ENCODE measurements at regions not wholly inside any gene's neighbourhood (a gene's known extent, or its start where the extent isn't known, plus 50 kb on each side); places are given as distances from the start of the nearest gene placed in this dataset.

- TF ChIP-seq CTCF (IDR thresholded peaks at IDR 0.05), result no peak
- no peaks in the 10 kb centered on the region for H3K9me3 Mint-ChIP-seq (ENCODE audit: low read depth)
- no peak overlapping the region for H3K27ac Mint-ChIP-seq (ENCODE audit: unreplicated experiment)
- H3K4me3 Mint-ChIP-seq (ENCODE audit: unreplicated experiment), result no peak overlapping the region
- H3K36me3 Mint-ChIP-seq (ENCODE audit: low read depth), result no peaks in the 10 kb centered on the region
- H3K27me3 Mint-ChIP-seq (ENCODE audit: low read depth), result peaks cover 11% of the 10 kb centered on the region
- H3K4me1 Mint-ChIP-seq (ENCODE audit: low read depth), result no peaks in the 10 kb centered on the region
- DNase-seq (ENCODE audit: low spot score), result no peak
Measured at GRCh38 chr1:58310469-58310868, 236.1 kb downstream of the OMA1 start.

- no peak for TF ChIP-seq CTCF (IDR thresholded peaks at IDR 0.05)
- H3K36me3 Mint-ChIP-seq (ENCODE audit: low read depth), result no peaks in the 10 kb centered on the region
- no peak overlapping the region for H3K27ac Mint-ChIP-seq (ENCODE audit: unreplicated experiment)
- no peak overlapping the region for H3K4me3 Mint-ChIP-seq (ENCODE audit: unreplicated experiment)
- no peaks in the 10 kb centered on the region for H3K4me1 Mint-ChIP-seq (ENCODE audit: low read depth)
- no peaks in the 10 kb centered on the region for H3K9me3 Mint-ChIP-seq (ENCODE audit: low read depth)
- no peak for DNase-seq (ENCODE audit: low spot score)
- H3K27me3 Mint-ChIP-seq (ENCODE audit: low read depth), result peaks cover 11% of the 10 kb centered on the region
Measured at GRCh38 chr1:58308206-58308605, 238.3 kb downstream of the OMA1 start.

- H3K36me3 Mint-ChIP-seq (ENCODE audit: low read depth), result no peaks in the 10 kb centered on the region
- peaks cover 11% of the 10 kb centered on the region for H3K27me3 Mint-ChIP-seq (ENCODE audit: low read depth)
- no peak for DNase-seq (ENCODE audit: low spot score)
- no peak overlapping the region for H3K4me3 Mint-ChIP-seq (ENCODE audit: unreplicated experiment)
- TF ChIP-seq CTCF (IDR thresholded peaks at IDR 0.05), result no peak
- no peak overlapping the region for H3K27ac Mint-ChIP-seq (ENCODE audit: unreplicated experiment)
- no peaks in the 10 kb centered on the region for H3K4me1 Mint-ChIP-seq (ENCODE audit: low read depth)
- no peaks in the 10 kb centered on the region for H3K9me3 Mint-ChIP-seq (ENCODE audit: low read depth)
Measured at GRCh38 chr1:58307431-58307830, 239.1 kb downstream of the OMA1 start.

- Mint-ChIP-seq H3K4me3 (ENCODE audit: unreplicated experiment) (no peak overlapping the region), H3K27ac (ENCODE audit: unreplicated experiment) (no peak overlapping the region)
Measured at GRCh38 chr1:58305622-58306021, 240.9 kb downstream of the OMA1 start.

GRCh38 chr1:58304346-58304975 lies 242.1 kb downstream of the OMA1 start:
- Mint-ChIP-seq H3K27ac (ENCODE audit: unreplicated experiment) (no peak overlapping the region), H3K4me3 (ENCODE audit: unreplicated experiment) (no peak overlapping the region), H3K36me3 (ENCODE audit: low read depth) (no peaks in the 10 kb centered on the region), H3K9me3 (ENCODE audit: low read depth) (no peaks in the 10 kb centered on the region), H3K27me3 (ENCODE audit: low read depth) (peaks cover 7% of the 10 kb centered on the region), H3K4me1 (ENCODE audit: low read depth) (no peaks in the 10 kb centered on the region)
- DNase-seq (ENCODE audit: low spot score), result no peak
- TF ChIP-seq CTCF (IDR thresholded peaks at IDR 0.05), result no peak

More at GRCh38 chr1:58305622-58306021, 240.9 kb downstream of the OMA1 start:
- no peak for DNase-seq (ENCODE audit: low spot score)
- H3K4me1 Mint-ChIP-seq (ENCODE audit: low read depth), result no peaks in the 10 kb centered on the region
- no peaks in the 10 kb centered on the region for H3K36me3 Mint-ChIP-seq (ENCODE audit: low read depth)
- H3K9me3 Mint-ChIP-seq (ENCODE audit: low read depth), result no peaks in the 10 kb centered on the region
- H3K27me3 Mint-ChIP-seq (ENCODE audit: low read depth), result peaks cover 7% of the 10 kb centered on the region
- no peak for TF ChIP-seq CTCF (IDR thresholded peaks at IDR 0.05)

All from chondrocyte (in vitro differentiated cells).